ENCODE measurements at regions not wholly inside any gene's neighbourhood (a gene's known extent, or its start where the extent isn't known, plus 50 kb on each side); places are given as distances from the start of the nearest gene placed in this dataset.

DNA sequence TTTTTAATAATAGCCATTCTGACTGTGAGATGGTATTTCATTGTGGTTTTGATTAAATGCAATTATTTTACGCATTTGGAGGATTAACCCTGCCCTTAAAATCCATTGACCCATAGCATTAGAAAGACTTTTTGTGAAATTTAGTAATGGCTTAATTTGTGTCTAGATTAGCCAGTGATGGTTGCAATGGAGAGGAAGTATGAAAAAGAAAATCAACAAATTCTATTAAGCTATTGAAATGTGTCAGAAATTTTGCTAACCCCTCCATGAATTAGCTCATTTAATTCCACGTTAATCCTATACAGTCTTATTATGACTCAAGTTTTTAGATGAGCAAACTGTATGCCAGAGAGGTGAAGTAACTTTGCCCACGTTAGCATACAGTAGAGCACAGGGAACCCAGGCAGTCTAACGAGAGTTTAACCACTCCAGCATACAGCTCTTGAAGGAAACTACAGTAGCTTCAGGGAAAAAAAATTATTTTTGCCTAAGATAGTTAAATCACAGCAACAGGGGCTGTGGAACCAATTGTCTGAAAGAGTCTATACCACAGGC lies 158.2 kb upstream of the PPP2R2B start:
- Histone ChIP-seq H3K27ac (no peak overlapping the region), H3K27me3 (no peaks in the 10 kb centered on the region), H3K36me3 (replicated peaks in 1 of 2) (no peaks in the 10 kb centered on the region), H3K9me3 (replicated peaks in 1 of 3) (no peaks in the 10 kb centered on the region), H3K4me3 (no peak overlapping the region), H3K4me1 (replicated peaks in 1 of 2) (no peaks in the 10 kb centered on the region)
- intact Hi-C loops (cut with DNase I), result no loop called here
- no peak for TF ChIP-seq POLR2A (IDR thresholded peaks at IDR 0.05)
- TF ChIP-seq, protein P1, sequence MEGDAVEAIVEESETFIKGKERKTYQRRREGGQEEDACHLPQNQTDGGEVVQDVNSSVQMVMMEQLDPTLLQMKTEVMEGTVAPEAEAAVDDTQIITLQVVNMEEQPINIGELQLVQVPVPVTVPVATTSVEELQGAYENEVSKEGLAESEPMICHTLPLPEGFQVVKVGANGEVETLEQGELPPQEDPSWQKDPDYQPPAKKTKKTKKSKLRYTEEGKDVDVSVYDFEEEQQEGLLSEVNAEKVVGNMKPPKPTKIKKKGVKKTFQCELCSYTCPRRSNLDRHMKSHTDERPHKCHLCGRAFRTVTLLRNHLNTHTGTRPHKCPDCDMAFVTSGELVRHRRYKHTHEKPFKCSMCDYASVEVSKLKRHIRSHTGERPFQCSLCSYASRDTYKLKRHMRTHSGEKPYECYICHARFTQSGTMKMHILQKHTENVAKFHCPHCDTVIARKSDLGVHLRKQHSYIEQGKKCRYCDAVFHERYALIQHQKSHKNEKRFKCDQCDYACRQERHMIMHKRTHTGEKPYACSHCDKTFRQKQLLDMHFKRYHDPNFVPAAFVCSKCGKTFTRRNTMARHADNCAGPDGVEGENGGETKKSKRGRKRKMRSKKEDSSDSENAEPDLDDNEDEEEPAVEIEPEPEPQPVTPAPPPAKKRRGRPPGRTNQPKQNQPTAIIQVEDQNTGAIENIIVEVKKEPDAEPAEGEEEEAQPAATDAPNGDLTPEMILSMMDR (IDR thresholded peaks at IDR 0.05), result no peak
- DNase-seq, result no peak
- 82 to 90% (median 84%) methylated on average over 4 of the region's 4 CpGs for WGBS, 4 donors

DNA sequence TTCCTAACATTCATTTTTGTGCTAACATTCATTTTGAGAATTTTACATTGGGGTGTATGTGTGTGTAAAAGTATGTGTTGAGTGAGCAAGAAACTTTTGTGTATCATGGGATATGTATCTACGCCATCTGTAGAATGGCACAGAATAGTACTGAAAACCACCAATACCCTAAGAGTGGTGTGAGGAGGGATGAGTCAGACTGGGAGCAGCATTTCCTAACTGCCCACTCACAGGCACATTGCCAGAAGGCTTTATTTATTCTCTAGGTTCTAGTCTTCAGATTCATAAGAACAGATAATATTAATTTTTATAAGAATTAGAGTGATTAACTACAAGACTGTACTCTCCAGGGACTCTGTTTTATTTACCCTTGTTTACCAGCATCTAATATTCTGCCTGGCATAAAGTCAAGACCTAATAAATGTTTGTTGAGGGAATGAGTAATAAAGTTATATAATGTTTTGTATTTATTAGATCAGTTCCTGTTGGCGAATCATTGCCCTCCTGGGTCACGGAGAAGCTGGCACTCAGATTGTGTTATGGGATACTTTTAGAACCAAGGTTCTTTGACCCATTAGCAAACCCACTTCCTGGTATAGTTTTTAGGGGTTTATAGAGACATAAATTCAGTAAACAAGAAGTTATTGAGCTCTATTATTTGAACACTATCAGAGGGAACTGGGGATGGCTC lies 159.1 kb upstream of the PPP2R2B start:
- H3K36me3 ChIP-seq (replicated peaks in 1 of 2), result no peaks in the 10 kb centered on the region
- intact Hi-C loops (cut with DNase I), result no loop called here
- no peaks in the 10 kb centered on the region for H3K27me3 ChIP-seq
- no peak overlapping the region for H3K27ac ChIP-seq
- DNase-seq, result peak in 1 of 7 donors; percentile 8
- no peak overlapping the region for H3K4me3 ChIP-seq
- WGBS, 4 donors, result 65 to 70% (median 69%) methylated on average over 3 of the region's 3 CpGs
- TF ChIP-seq POLR2A (IDR thresholded peaks at IDR 0.05), result no peak
- TF ChIP-seq, protein P1 (IDR thresholded peaks at IDR 0.05), result no peak
- no peaks in the 10 kb centered on the region for H3K9me3 ChIP-seq (replicated peaks in 1 of 3)
- H3K4me1 ChIP-seq (replicated peaks in 1 of 2), result no peaks in the 10 kb centered on the region

DNA sequence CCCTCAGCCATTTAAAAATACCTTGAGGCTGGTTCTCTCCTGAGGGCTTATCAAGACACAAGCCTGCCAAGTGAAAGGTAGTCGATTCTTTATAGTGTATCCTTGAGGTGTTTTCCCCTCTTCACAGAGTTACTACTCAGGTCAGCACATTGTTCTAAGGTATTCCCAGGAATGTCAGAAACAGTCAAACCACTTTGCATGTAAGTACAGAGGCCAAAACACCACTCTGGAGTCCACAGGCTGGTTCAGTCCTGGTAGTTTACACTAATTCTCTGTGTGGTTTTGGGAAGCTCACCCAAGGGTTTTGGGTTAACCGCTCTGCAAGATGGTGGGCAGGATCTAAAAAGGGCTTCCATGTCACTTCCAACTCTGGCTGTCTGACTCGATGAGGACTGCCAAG lies 162.3 kb upstream of the PPP2R2B start:
- Histone ChIP-seq H3K36me3 (replicated peaks in 1 of 2) (no peaks in the 10 kb centered on the region), H3K27ac (no peak overlapping the region), H3K9me3 (replicated peaks in 1 of 3) (no peaks in the 10 kb centered on the region), H3K4me1 (replicated peaks in 1 of 2) (no peaks in the 10 kb centered on the region), H3K27me3 (no peaks in the 10 kb centered on the region), H3K4me3 (no peak overlapping the region)
- intact Hi-C loops (cut with DNase I), result no loop called here
- 71 to 85% (median 82%) methylated on average over 2 to 3 of the region's 3 CpGs for WGBS, 4 donors
- no peak for DNase-seq
- no peak for TF ChIP-seq POLR2A (IDR thresholded peaks at IDR 0.05)
- TF ChIP-seq, protein P1 (IDR thresholded peaks at IDR 0.05), result no peak

DNA sequence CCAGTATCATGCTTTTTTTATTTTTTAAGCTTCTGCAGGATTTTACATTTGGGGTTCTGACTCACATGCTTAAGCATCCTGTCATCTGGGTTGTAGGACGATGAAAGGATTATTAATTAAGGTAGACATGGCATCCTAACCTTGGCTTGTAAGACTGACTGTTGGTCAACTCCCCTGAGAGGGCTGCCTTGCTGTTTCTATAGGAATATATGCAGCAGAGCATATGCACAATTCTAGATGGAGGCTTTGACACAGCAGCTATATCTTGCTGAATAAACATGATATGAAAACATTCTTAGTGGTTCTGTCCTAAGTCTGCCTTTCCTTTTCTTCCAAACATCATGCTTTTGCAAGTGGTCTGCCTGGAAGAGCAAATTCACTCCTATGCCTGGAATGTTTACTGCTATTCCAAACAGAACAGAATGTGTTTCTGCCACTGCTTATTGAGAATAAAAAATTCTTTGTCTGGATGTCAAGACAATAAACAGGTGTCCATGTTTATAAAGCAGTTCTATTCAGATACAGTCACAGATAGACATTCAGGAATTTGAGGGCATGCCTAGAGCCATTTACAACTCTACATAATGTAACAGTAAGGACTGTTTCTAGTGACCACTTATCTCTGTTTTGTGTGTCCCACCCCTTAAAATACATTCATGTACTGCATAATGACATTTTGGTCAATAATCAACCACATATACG lies 166.2 kb upstream of the PPP2R2B start:
- no peak overlapping the region for H3K4me3 ChIP-seq
- no peak overlapping the region for H3K27ac ChIP-seq
- TF ChIP-seq POLR2A (IDR thresholded peaks at IDR 0.05), result no peak
- TF ChIP-seq, protein P1 (IDR thresholded peaks at IDR 0.05), result no peak
- 53 to 56% (median 55%) methylated on average over 2 of the region's 2 CpGs for WGBS, 4 donors
- no peaks in the 10 kb centered on the region for H3K27me3 ChIP-seq
- no peaks in the 10 kb centered on the region for H3K36me3 ChIP-seq (replicated peaks in 1 of 2)
- no peak for DNase-seq
- intact Hi-C loops (cut with DNase I), result no loop called here
- no peaks in the 10 kb centered on the region for H3K9me3 ChIP-seq (replicated peaks in 1 of 3)
- H3K4me1 ChIP-seq (replicated peaks in 1 of 2), result peaks cover 13 to 19% of the 10 kb centered on the region in 2 donors
